SU-DHL-6 (cell line): ENCODE measurements at regions not wholly inside any gene's neighbourhood (a gene's known extent, or its start where the extent isn't known, plus 50 kb on each side); places are given as distances from the start of the nearest gene placed in this dataset.

ENCODE experiments used
- EZH2phosphoT487 ChIP-seq: fragments of 200-600 bp; sonication (generic), shearing (Covaris generic); conservative IDR thresholded peaks from 2 replicates; pipeline ENCODE4 v1.6.1; 2018; ENCODE audit warnings: mild to moderate bottlenecking, antibody characterized with exemption, low read length, moderate library complexity, mixed read lengths
- TF ChIP-seq, protein P1 (sequence below): fragments of 200-600 bp; sonication (generic); IDR thresholded peaks from one replicate; pipeline ENCODE4 v1.5.1; 2017; ENCODE audit warnings: antibody characterized with exemption, mild to moderate bottlenecking, low read length, moderate library complexity; ENCODE audit not compliant: insufficient read depth, poor library complexity, severe bottlenecking

DNA sequence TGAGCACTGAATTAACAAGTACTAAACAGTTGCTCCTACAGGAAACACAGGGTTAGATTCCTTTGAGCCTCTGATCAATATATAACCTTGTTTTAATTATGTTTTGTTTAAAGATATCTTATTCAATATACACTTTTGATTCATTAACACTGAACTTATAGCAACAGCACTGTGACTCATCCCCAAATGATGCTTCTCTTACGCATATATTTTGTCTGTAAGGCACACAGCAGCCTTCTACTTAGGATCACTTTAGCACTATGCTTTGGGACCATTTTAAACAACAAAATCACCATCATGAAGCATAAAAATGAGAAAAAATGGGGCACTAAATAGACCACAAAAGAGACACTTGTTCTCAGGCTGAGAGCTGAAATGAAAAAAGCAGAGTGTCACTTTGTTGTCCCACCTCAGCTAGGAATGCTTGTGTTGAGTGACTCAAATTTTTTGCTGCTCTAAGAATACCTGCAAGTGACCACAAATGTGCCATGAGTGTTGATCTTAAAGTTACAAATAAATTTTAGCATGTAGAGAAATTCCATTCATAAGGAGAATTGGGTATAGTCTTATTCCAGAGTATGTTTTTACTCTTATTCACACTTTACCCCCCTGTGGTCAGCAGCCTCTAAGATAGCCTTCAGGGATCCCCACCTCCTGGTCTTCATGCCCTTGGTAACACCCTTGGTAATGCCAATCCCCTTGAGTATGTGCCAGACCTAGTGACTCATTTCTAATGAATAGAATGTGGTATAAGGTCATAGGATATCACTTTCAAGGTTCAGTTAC is 252.7 kb upstream of the IL12B start:
- TF ChIP-seq, protein P1, sequence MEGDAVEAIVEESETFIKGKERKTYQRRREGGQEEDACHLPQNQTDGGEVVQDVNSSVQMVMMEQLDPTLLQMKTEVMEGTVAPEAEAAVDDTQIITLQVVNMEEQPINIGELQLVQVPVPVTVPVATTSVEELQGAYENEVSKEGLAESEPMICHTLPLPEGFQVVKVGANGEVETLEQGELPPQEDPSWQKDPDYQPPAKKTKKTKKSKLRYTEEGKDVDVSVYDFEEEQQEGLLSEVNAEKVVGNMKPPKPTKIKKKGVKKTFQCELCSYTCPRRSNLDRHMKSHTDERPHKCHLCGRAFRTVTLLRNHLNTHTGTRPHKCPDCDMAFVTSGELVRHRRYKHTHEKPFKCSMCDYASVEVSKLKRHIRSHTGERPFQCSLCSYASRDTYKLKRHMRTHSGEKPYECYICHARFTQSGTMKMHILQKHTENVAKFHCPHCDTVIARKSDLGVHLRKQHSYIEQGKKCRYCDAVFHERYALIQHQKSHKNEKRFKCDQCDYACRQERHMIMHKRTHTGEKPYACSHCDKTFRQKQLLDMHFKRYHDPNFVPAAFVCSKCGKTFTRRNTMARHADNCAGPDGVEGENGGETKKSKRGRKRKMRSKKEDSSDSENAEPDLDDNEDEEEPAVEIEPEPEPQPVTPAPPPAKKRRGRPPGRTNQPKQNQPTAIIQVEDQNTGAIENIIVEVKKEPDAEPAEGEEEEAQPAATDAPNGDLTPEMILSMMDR, result no peak
- no peak for TF ChIP-seq EZH2phosphoT487
